ENCODE measurements at regions not wholly inside any gene's neighbourhood (a gene's known extent, or its start where the extent isn't known, plus 50 kb on each side); places are given as distances from the start of the nearest gene placed in this dataset.
"Not testable (repeated sequence)": the region's sequence is repeated elsewhere in the genome, so short reads cannot be mapped to it uniquely, and the experiment has no call there.

GRCh38 chr9:87359264-87359663, 138.4 kb upstream of the DAPK1 start:
- no peak for ATAC-seq
- no peaks in the 10 kb centered on the region for H3K27me3 ChIP-seq (ENCODE audit: control insufficient read depth, insufficient read depth)
- intact Hi-C loops (cut with DNase I): no loop called here
- no peaks in the 10 kb centered on the region for H3K4me1 ChIP-seq (ENCODE audit: control insufficient read depth, insufficient read depth, low read length)
- H3K9me3 ChIP-seq (ENCODE audit: control insufficient read depth, low read length): no peaks in the 10 kb centered on the region
- H3K27ac ChIP-seq (ENCODE audit: low read length): no peak overlapping the region
- no peak for DNase-seq
- no peak overlapping the region for H3K4me3 ChIP-seq (ENCODE audit: low read length)

DNA sequence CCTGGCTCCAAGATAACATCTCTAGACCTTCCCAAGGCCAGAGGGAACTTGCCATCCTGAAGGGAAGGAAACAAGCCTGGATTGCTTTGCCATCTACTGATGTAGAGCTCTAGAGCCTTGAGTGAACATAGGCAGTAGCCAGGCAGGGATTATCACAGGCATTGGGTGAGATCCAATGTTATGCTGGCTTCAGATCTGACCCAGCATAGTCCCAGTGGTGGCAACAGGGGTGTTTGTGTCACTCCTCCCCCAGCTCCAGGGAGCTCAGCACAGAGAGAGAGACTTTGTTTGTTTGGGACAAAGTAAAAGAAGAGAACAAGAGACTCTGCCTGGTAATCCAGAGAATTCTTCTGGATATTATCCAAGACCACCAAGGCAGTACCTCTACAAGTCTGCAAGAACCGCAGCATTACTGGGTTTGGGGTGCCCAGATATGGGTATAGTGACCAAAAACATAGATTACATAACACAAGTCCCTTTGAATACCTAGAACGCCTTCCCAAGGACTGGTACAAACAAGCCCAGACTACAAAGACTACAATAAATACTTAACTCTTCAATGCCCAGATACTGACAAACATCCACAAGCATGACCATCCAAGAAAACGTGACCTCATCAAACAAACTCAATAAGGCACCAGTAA, 137.6 kb upstream of the DAPK1 start:
- Histone ChIP-seq H3K4me1 (ENCODE audit: control insufficient read depth, insufficient read depth, low read length) (no peaks in the 10 kb centered on the region), H3K27me3 (ENCODE audit: control insufficient read depth, insufficient read depth) (no peaks in the 10 kb centered on the region), H3K27ac (ENCODE audit: low read length) (no peak overlapping the region), H3K4me3 (ENCODE audit: low read length) (no peak overlapping the region), H3K9me3 (ENCODE audit: control insufficient read depth, low read length) (no peaks in the 10 kb centered on the region)
- WGBS: 51% methylated on average over 3 of the region's 3 CpGs
- ATAC-seq: no peak
- intact Hi-C loops (cut with DNase I): loop anchor here in 1 of 4 donors (10.0 kb wide), 1 partner anchor 125 kb away; no protein-coding TSS in a partner anchor
- DNase-seq: no peak

DNA sequence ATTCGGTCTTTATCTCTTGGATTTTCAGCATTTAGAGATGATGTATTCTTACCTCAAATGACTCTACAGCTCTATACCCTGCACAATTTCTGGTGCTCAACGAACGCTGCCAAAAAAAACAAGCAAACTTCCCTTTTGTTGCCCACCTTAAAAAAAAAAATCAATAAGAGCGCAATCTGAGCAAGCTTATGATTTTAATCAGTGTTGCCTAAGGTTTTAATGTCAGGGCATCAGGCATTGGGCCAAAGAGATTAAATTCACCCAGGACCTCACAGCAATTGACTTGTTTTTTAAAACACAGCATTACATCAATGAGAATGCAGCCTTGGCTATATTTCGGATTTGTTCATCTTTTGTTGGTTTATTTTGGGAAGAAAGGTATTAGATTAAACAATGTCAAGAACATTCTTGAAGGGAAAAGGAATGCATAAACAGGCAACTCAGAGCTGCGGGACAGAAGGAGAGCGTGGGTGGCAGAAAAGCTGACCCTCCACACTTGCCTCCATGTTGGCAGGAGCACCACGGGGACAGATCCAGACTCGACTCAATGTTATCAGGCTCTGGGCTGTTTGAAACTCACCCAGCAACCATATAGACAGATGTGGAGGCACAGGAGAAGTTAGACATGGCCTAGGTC, 127.5 kb upstream of the DAPK1 start:
- intact Hi-C loops (cut with DNase I): no loop called here
- Histone ChIP-seq H3K4me1 (ENCODE audit: control insufficient read depth, insufficient read depth, low read length) (no peaks in the 10 kb centered on the region), H3K4me3 (ENCODE audit: low read length) (no peak overlapping the region), H3K9me3 (ENCODE audit: control insufficient read depth, low read length) (no peaks in the 10 kb centered on the region), H3K27me3 (ENCODE audit: control insufficient read depth, insufficient read depth) (no peaks in the 10 kb centered on the region), H3K27ac (ENCODE audit: low read length) (no peak overlapping the region)
- no peak for ATAC-seq
- WGBS: 54% methylated on average over 9 of the region's 9 CpGs
- no peak for DNase-seq

DNA sequence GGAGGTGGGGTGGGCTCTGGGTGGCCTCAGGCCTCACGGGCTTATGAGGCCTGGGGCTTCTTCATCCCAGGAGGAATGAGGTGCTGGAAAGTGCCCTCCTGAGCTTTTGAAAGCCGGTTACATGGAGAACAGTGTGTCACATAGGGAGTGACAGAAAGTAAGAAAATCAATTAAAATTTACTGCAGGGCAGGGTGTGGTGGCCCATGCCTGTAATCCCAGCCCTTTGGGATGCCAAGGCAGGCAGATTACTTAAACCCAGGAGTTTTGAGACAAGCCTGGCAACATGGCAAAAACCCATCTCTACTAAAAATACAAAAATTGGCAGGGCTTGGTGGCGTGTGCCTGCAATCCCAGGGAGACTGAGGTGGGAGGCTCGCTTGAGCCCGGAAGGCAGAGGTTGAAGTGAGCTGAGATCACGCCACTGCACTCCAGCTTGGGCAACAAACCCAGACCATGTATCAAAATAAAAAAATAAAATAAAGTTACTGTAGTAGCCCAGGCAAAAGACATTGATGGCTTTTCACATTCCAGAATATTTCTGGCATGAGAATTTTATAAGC, 125.8 kb upstream of the DAPK1 start:
- DNase-seq (no peak), ATAC-seq (no peak)
- Histone ChIP-seq H3K4me1 (ENCODE audit: control insufficient read depth, insufficient read depth, low read length) (no peaks in the 10 kb centered on the region), H3K9me3 (ENCODE audit: control insufficient read depth, low read length) (no peaks in the 10 kb centered on the region), H3K27ac (ENCODE audit: low read length) (no peak overlapping the region), H3K4me3 (ENCODE audit: low read length) (no peak overlapping the region), H3K27me3 (ENCODE audit: control insufficient read depth, insufficient read depth) (no peaks in the 10 kb centered on the region)
- WGBS: 90% methylated on average over 6 of the region's 6 CpGs
- intact Hi-C loops (cut with DNase I): no loop called here

DNA sequence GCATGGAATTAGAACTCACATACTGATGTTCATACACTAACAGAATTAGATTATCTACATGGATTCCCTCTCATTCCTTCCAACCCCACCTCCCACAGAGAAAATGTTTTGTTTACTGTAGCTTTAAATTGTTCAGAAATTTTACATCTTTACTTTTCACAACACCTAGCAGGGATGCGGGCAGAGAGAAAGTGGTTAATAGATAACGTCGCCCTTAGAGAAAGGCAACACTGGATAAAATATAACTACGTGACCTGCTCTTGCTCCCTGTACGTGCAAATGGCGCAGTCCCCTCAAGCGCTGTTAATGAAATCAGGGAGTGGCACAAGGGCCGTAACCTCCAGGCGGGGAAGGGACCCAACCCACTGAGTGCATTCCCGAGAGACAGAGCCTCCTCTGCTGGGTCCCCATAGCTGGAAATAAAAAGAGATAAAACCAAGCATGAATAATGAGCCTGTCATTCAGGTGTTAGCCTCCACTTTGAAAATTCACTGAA, 125.3 kb upstream of the DAPK1 start:
- WGBS: 52% methylated on average over 10 of the region's 10 CpGs
- Histone ChIP-seq H3K27ac (ENCODE audit: low read length) (no peak overlapping the region), H3K4me1 (ENCODE audit: control insufficient read depth, insufficient read depth, low read length) (no peaks in the 10 kb centered on the region), H3K9me3 (ENCODE audit: control insufficient read depth, low read length) (no peaks in the 10 kb centered on the region), H3K4me3 (ENCODE audit: low read length) (no peak overlapping the region), H3K27me3 (ENCODE audit: control insufficient read depth, insufficient read depth) (no peaks in the 10 kb centered on the region)
- intact Hi-C loops (cut with DNase I): no loop called here
- ATAC-seq: no peak
- no peak for DNase-seq

GRCh38 chr9:87374023-87374919, 123.4 kb upstream of the DAPK1 start:
- intact Hi-C loops (cut with DNase I); H3K4me3 ChIP-seq (ENCODE audit: low read length); DNase-seq; H3K4me1 ChIP-seq (ENCODE audit: control insufficient read depth, insufficient read depth, low read length); ATAC-seq; H3K27ac ChIP-seq (ENCODE audit: low read length); H3K27me3 ChIP-seq (ENCODE audit: control insufficient read depth, insufficient read depth); H3K9me3 ChIP-seq (ENCODE audit: control insufficient read depth, low read length): not testable (repeated sequence)
- 79% methylated on average over 10 of the region's 10 CpGs for WGBS

DNA sequence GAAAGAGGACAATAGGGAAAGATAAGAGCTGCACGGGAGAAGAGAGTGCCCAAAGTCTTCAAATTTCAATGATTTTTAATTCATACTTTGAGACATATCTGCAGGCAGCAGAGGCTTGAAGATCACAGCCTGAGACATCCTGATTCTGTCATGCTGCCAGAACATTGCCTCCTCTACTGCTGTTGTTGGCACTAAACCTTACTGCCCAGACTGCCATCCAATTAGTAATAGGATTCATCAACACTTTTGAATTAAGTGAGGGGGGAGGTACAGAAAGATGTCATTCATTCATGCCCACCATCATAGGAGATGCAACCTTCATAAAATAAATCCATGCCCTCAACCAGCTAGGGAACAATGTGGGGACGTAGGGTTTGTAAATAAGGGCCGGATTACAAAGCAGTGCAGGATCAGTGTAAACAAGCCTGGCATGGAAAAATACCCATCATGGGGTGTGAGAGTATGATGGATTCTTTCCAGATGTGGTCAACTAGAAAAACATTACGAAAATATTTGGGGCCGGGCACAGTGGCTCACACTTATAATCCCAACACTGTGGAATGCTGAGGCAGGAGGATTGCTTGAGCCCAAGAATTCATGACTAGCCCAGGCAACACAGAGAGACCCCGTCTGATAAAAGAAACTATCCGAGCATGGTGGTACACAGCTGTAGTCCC, 122.1 kb upstream of the DAPK1 start:
- H3K9me3 ChIP-seq (ENCODE audit: control insufficient read depth, low read length): no peaks in the 10 kb centered on the region
- intact Hi-C loops (cut with DNase I): no loop called here
- H3K4me3 ChIP-seq (ENCODE audit: low read length): no peak overlapping the region
- ATAC-seq (no peak), DNase-seq (no peak)
- WGBS: 70% methylated on average over 7 of the region's 7 CpGs
- no peak overlapping the region for H3K27ac ChIP-seq (ENCODE audit: low read length)
- H3K27me3 ChIP-seq (ENCODE audit: control insufficient read depth, insufficient read depth): no peaks in the 10 kb centered on the region
- H3K4me1 ChIP-seq (ENCODE audit: control insufficient read depth, insufficient read depth, low read length): no peaks in the 10 kb centered on the region

DNA sequence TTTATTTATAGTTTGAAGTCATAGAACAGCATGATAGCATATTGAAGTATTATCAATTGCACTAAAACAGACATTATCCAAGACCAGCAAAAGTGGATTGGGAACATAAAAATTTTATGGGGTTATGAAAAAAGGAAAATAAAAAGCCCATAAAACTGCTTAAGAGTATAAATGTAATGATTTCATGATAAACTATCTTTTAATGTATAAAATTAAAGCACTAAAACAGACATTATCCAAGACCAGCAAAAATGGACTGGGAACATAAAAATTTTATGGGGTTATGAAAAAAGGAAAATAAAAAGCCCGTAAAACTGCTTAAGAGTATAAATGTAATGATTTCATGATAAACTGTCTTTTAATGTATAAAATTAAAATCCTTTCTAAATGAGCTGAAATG, 119.0 kb upstream of the DAPK1 start:
- H3K4me1 ChIP-seq (ENCODE audit: control insufficient read depth, insufficient read depth, low read length): peaks cover 5% of the 10 kb centered on the region
- no peak for ATAC-seq
- 93% methylated on average over 1 of the region's 1 CpG for WGBS

GRCh38 chr9:87379300-87379699, 118.4 kb upstream of the DAPK1 start:
- Histone ChIP-seq H3K4me1 (ENCODE audit: control insufficient read depth, insufficient read depth, low read length) (peaks cover 5% of the 10 kb centered on the region), H3K27ac (ENCODE audit: low read length) (no peak overlapping the region), H3K9me3 (ENCODE audit: control insufficient read depth, low read length) (no peaks in the 10 kb centered on the region), H3K27me3 (ENCODE audit: control insufficient read depth, insufficient read depth) (no peaks in the 10 kb centered on the region), H3K4me3 (ENCODE audit: low read length) (no peak overlapping the region)
- ATAC-seq (no peak), DNase-seq (no peak)
- intact Hi-C loops (cut with DNase I): no loop called here
- 82% methylated on average over 6 of the region's 6 CpGs for WGBS

More for the DNA sequence above, 119.0 kb upstream of the DAPK1 start:
- Histone ChIP-seq H3K4me3 (ENCODE audit: low read length) (no peak overlapping the region), H3K27me3 (ENCODE audit: control insufficient read depth, insufficient read depth) (no peaks in the 10 kb centered on the region), H3K27ac (ENCODE audit: low read length) (no peak overlapping the region), H3K9me3 (ENCODE audit: control insufficient read depth, low read length) (no peaks in the 10 kb centered on the region)
- DNase-seq: no peak
- intact Hi-C loops (cut with DNase I): no loop called here

DNA sequence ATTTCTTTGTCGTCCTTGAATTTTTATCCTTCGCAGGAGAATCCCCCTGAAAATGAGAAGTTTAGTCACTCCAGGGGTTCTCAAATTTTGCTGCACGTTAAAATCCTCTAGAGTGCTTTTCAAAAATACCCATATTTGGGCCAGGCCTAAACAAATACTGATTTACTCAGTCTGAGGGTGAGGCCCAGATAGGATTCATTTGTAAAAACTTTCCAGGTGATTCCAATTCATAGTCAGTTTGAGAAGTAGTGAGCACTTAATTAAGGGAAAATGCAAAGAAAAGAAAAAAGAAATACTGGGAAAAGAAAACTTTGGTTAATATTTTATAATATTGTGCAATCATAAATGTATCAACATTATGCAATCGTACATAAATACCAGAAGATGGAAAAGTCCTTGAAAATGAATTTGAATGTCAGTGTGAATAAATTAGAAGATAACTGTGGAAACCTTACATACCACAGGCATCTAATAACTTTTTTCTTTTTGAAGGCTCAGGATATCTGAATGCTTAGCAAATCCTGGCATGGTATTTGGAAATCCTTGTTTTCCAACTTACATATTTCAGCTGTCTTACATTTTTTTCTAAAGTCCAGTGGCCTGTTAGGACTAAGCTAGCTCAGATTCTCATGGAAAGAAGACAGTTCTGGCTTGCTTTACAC, 116.5 kb upstream of the DAPK1 start:
- WGBS: 74% methylated on average over 4 of the region's 4 CpGs
- H3K4me3 ChIP-seq (ENCODE audit: low read length): no peak overlapping the region
- DNase-seq (no peak), ATAC-seq (no peak)
- H3K4me1 ChIP-seq (ENCODE audit: control insufficient read depth, insufficient read depth, low read length): peaks cover 5% of the 10 kb centered on the region
- no peaks in the 10 kb centered on the region for H3K27me3 ChIP-seq (ENCODE audit: control insufficient read depth, insufficient read depth)
- H3K9me3 ChIP-seq (ENCODE audit: control insufficient read depth, low read length): no peaks in the 10 kb centered on the region
- H3K27ac ChIP-seq (ENCODE audit: low read length): no peak overlapping the region
- intact Hi-C loops (cut with DNase I): no loop called here

All from right cardiac atrium (tissue), 5 donors.